ENCODE measurements at regions not wholly inside any gene's neighbourhood (a gene's known extent, or its start where the extent isn't known, plus 50 kb on each side); places are given as distances from the start of the nearest gene placed in this dataset.

DNA sequence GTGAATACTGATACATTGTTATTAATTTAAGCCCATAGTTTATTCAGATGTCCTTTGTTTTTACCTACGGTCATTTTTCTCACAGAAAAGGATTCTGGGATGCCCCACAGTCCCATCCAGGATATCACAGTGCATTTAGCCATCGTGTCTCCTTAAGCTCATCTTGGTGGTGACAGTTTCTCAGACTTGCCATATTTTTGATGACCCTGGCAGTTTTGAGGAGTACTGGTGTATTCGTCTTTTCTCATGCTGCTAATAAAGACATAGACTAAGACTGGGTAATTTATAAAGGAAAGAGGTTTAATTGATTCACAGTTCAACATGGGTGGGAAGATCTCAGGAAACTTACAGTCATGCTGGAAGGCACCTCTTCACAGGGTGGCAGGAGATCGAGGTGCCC is 295.9 kb upstream of the CDH4 start:
- TF ChIP-seq POLR2A (IDR thresholded peaks at IDR 0.05; ENCODE audit: low read depth, low read length) (no peak), MAFK (IDR thresholded peaks at IDR 0.05; ENCODE audit: low read depth, low read length) (0 out of 2 replicates have a peak, but pooled peaks have one; percentile 10), MAZ (IDR thresholded peaks at IDR 0.05; ENCODE audit: borderline replicate concordance, low read depth, low read length) (no peak), RFX5 (IDR thresholded peaks at IDR 0.05; ENCODE audit: low read depth, low read length) (no peak), MXI1 (IDR thresholded peaks at IDR 0.05; ENCODE audit: borderline replicate concordance, low read depth, low read length) (no peak), CEBPB (IDR thresholded peaks at IDR 0.05; ENCODE audit: low read depth, low read length) (no peak), RCOR1 (IDR thresholded peaks at IDR 0.05; ENCODE audit: insufficient replicate concordance, low read length) (no peak), BHLHE40 (IDR thresholded peaks at IDR 0.05; ENCODE audit: low read depth, low read length) (no peak), RAD21 (IDR thresholded peaks at IDR 0.05; ENCODE audit: low read length) (no peak)
- TF ChIP-seq, protein P1, sequence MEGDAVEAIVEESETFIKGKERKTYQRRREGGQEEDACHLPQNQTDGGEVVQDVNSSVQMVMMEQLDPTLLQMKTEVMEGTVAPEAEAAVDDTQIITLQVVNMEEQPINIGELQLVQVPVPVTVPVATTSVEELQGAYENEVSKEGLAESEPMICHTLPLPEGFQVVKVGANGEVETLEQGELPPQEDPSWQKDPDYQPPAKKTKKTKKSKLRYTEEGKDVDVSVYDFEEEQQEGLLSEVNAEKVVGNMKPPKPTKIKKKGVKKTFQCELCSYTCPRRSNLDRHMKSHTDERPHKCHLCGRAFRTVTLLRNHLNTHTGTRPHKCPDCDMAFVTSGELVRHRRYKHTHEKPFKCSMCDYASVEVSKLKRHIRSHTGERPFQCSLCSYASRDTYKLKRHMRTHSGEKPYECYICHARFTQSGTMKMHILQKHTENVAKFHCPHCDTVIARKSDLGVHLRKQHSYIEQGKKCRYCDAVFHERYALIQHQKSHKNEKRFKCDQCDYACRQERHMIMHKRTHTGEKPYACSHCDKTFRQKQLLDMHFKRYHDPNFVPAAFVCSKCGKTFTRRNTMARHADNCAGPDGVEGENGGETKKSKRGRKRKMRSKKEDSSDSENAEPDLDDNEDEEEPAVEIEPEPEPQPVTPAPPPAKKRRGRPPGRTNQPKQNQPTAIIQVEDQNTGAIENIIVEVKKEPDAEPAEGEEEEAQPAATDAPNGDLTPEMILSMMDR (conservative IDR thresholded peaks at IDR 0.05; ENCODE audit: low read depth, low read length) = no peak
- TF ChIP-seq, protein P2, sequence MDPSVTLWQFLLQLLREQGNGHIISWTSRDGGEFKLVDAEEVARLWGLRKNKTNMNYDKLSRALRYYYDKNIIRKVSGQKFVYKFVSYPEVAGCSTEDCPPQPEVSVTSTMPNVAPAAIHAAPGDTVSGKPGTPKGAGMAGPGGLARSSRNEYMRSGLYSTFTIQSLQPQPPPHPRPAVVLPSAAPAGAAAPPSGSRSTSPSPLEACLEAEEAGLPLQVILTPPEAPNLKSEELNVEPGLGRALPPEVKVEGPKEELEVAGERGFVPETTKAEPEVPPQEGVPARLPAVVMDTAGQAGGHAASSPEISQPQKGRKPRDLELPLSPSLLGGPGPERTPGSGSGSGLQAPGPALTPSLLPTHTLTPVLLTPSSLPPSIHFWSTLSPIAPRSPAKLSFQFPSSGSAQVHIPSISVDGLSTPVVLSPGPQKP (IDR thresholded peaks at IDR 0.05; ENCODE audit: borderline replicate concordance, low read depth, low read length) = no peak
- TF ChIP-seq, protein P3, sequence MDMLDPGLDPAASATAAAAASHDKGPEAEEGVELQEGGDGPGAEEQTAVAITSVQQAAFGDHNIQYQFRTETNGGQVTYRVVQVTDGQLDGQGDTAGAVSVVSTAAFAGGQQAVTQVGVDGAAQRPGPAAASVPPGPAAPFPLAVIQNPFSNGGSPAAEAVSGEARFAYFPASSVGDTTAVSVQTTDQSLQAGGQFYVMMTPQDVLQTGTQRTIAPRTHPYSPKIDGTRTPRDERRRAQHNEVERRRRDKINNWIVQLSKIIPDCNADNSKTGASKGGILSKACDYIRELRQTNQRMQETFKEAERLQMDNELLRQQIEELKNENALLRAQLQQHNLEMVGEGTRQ (IDR thresholded peaks at IDR 0.05; ENCODE audit: low read depth, low read length) = no peak
